Dedifferentiated amniotic fluid mesenchymal stem cell (primary cell): ENCODE measurements at regions not wholly inside any gene's neighbourhood (a gene's known extent, or its start where the extent isn't known, plus 50 kb on each side); places are given as distances from the start of the nearest gene placed in this dataset.
"Not testable (repeated sequence)": the region's sequence is repeated elsewhere in the genome, so short reads cannot be mapped to it uniquely, and the experiment has no call there.

Experiments used
- DNase-seq: peaks from one replicate; pipeline ENCODE4 v3.0.0-alpha.2; 2016; ENCODE audit errors: extremely low spot score

DNA sequence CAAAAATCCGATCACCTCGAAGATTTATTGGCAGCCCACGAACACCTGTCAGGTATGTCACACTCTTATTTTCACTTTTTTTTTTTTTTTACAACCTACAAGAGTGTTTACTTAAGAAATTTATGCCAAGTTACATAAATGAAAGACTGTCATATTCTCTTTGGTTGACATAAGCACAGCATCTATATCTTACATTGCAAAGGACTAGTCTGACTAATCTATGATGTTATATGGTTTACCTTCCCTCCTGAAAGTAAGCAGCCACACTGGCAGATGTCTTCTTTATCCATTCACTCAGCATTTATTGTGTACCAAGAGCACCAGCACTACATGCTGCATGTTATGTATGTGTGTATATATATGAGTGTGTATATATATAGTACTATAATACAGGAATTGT, 156.3 kb downstream of the CDRT15L2 start:
- no peak for DNase-seq

DNA sequence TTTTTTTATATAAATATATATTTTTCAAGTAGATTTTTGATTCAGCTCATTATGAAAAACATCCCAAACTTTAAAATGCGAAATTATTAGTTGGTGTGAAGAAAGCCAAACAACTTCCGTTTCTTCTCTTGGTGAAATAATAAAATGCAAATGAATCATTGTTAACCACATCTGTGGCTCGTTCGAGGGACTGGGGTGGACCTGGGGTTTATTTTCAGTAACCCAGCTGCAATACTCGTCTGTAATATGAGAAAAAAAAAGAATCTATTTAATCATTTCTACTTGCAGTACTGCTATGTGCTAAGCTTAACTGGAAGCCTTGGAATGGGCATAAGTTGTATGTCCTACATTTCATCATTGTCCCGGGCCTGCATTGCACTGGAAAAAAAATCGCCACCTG, 158.1 kb downstream of the CDRT15L2 start:
- not testable (repeated sequence) for DNase-seq

GRCh38 chr17:20771104-20771503, 191.6 kb downstream of the CDRT15L2 start:
- no peak for DNase-seq

- no peak for DNase-seq
Observed at GRCh38 chr17:20774472-20775135, 195.1 kb downstream of the CDRT15L2 start.

DNA sequence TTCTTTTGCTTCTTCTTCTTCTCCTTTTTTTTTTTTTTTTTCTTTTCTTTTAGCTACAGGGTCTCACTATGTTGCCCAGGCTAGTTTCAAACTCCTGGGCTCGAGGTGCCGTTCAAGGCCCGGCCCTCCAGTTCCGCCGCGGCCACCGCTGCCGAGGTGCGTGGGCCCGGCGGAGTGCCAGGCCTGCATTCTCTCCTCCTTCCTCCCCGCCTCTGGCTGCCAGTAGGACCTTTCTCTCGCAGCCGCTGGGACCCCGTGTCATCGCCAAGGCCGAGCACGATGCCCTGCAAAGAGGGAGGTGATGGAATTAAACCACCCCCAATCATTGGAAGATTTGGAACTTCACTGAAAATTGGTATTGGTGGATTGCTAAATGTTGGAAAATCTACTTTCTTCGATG, 195.8 kb downstream of the CDRT15L2 start:
- DNase-seq: no peak

GRCh38 chr17:20779521-20779920, 200.0 kb downstream of the CDRT15L2 start:
- no peak for DNase-seq

DNA sequence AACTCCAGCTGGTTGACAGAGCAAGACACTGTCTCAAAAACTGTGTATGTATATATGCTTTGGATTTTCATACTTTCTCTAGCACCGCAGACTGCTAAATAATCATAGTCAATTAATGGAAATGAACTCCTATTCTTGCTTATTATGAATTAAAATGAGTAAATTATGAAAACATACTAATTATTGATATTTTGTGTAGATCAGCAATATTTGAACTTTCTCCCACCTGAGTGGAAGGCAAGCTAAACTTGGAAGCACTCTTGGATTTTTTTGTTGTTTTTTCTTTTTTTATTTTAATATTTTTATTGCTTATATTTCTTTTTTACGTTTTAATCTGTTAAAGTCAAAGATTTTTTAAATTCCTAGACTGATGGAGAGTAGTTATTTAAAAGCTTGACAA, 201.7 kb downstream of the CDRT15L2 start:
- no peak for DNase-seq

DNA sequence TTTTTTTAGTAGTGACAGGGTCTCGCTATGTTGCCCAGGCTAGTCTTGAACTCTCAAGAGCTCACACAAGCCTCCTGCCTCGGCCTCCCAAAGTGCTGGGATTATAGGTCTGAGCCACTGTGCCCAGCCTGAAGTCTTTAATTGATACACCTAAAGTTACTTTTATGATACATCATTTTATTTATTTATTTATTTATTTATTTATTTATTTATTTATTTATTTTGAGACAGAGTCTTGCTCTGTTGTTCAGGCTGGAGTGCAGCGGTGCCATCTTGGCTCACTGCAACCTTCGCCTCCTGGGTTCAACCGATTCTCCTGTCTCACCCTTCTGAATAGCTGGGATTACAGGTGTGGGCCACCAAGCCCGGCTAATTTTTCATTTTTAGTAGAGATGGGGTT, 202.3 kb downstream of the CDRT15L2 start:
- DNase-seq: not testable (repeated sequence)

- DNase-seq: no peak
Observed at GRCh38 chr17:20783091-20783490, 203.6 kb downstream of the CDRT15L2 start.

GRCh38 chr17:20784100-20784665, 204.7 kb downstream of the CDRT15L2 start:
- no peak for DNase-seq

DNA sequence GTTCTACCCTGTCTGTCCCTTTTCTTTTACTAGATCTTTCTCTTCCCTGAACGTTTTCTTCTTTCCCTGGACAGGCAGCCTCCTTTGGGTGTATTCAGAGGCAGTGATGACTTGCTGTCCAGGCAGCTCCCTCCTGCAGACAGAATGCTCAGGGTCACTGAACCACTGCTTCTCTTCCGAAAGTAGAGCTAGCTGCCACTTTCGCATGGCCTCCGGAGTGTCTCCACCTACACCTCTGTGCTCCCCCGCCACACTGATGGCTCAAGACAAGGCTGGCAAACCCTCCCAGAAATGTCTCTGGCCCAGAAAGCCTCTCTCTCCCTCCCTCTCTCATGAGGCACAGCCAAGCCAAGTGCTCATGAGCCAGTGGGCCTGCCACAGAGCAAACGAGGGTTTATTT, 207.8 kb downstream of the CDRT15L2 start:
- no peak for DNase-seq

DNA sequence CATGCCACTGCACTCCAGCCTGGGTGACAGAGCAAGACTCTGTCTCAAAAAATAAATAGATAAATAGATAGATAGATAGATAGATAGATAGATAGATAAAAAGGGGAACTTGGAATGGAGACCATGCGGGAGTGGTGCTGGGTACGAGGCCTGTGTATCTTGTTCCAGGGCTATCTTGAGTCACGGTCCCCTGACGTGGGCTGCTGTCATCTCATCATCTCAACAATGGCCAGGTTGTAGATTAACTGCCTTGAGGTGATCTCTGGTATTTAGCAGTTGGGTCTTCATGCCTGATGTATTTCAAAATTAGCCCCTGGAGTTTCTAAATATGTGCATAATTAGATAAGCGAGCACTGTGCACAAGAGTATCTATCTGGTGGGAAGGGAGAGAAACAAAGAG, 212.1 kb downstream of the CDRT15L2 start:
- no peak for DNase-seq

DNA sequence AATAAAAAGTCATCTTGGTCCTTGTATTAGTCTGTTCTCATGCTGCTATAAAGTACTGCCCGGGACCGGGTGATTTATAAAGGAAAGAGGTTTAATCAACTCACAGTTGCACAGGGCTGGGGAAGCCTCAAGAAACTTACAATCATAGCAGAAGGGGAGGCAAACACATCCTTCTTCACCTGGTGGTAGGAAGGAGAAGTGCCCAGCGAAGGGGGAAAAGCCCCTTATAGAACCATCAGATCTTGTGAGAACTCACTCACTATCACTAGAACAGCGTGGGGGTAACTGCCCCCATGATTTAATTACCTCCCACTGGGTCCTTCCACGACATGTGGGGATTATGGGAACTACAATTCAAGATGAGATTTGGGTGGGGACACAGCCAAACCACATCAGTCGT, 215.0 kb downstream of the CDRT15L2 start:
- not testable (repeated sequence) for DNase-seq

DNA sequence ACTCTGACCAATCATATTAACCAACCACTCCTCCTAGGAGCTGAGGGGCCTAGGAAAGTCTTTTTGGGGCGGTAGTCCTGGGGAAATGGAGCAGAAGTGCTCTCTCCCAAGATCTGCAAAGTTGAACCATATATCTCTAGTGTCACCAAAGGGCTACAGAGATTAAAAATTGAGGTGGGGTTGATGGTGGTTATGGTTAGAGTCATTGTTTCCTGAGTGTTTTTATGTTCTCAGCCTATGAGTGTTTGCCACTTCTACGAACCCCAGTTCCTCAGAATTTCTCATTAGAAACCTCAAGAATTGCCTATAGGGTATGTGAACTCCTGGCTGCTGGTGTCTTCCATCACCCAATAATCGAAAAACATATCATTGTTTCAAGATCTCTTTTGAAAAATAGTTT, 217.8 kb downstream of the CDRT15L2 start:
- no peak for DNase-seq

DNA sequence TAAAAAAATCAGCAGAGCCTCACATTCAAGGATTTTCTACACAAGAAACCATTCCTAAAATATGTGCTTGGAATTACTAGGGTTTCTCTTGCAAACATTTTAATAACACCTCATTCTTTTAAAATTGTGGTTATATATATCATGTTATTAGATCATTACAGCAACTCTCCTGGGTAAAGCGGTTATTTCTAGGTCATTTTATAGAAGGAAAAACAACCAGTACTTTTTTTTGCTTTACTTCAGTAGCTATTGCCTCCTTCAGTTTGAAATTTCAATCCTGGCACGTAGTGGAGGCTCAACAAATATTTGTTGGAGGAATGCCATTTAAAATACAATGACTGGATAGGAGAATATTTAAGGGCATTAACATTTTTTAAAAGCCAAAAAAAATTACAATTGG, 220.6 kb downstream of the CDRT15L2 start:
- DNase-seq: no peak

DNA sequence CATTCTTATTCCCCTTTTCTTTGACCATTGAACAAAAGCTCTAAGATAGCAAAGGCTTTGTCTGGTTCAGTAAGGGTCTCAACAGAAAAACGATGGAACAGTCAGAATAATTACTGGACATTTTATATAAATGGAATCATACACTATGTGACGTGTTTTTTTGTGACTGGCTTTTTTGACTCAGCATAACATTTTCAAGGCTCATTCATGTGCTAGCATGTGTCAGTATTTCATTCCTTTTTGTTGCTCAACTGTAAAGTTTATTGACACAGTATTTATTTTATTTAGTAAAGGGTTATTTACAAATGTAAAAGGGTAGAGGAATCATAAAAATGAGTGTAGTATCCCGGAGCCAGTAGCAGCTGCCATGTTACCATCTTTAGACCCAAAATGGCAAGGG, 226.2 kb downstream of the CDRT15L2 start:
- no peak for DNase-seq

DNA sequence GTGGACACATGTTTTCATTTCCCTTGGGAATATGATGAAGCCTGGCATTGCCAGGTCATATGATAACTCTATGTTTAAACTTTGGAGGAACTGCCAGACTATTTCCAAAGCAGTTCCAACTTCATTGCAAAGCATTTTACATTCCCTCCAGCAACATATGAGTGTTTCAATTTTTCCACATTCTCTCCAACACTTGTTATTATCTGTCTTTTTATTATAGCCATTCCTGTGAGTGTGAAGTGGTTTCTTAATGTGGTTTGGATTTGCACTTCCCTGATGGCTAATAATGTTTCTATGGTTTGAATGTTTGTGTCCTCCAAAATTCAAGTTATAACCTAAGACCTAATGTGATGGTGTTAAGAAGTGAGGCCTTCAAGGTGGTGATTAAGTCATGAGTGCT, 228.0 kb downstream of the CDRT15L2 start:
- DNase-seq: not testable (repeated sequence)

DNA sequence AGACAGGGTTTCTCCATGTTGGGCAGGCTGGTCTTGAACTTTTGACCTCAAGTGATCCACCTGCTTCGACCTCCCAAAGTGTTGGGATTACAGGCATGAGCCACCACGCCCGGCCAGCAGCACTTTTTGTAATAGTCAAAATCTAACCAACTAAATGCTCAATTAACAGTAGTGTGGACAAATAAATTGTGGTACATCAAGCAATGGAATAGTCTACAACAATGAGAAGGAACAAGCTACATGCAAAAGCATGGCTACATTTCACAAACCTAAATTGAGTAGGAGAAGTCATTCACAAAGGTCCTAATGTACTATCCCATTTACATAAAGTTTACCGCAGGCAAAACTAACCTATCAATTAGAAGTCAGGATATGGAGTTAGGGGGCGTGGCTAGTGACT, 227.4 kb downstream of the USP22 start:
- not testable (repeated sequence) for DNase-seq

GRCh38 chr17:20823905-20824304, 218.9 kb downstream of the USP22 start:
- no peak for DNase-seq

- DNase-seq: no peak
Observed at GRCh38 chr17:20825539-20825938, 217.3 kb downstream of the USP22 start.

GRCh38 chr17:20840453-20840852, 202.4 kb downstream of the USP22 start:
- DNase-seq: not testable (repeated sequence)

- not testable (repeated sequence) for DNase-seq
Observed at GRCh38 chr17:20840987-20841865, 201.6 kb downstream of the USP22 start.

DNA sequence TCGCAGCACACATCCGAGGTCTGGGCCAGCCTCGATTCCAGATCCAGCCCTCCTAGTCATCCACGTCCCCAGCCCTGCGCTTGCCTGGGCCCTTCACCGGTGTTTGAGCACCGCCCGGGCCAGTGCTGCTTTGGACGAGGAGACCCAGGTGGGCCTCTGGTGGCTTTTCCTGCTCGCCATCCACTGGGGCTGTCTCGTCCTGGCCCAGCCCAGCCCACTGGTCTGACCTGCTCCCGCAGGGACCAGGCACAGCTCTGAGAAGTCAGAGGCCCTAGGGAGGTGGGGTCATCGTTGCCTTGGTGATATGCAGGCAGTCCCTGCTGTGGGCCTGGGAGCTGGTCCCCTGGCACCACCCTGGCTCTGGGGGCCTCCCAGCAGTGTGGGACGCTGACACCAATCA, 200.8 kb downstream of the USP22 start:
- DNase-seq: not testable (repeated sequence)
